SK-N-SH treated with all-trans-retinoic acid at 6 μM for 48 hours (cell line): ENCODE measurements at regions not wholly inside any gene's neighbourhood (a gene's known extent, or its start where the extent isn't known, plus 50 kb on each side); places are given as distances from the start of the nearest gene placed in this dataset.

Experiments
- ATAC-seq: fragments of 200-7000 bp; cut with Tn5 transposase; 3 replicates; pipeline ENCODE4 v1.9.1; 2020; ENCODE audit warnings: mild to moderate bottlenecking, moderate library complexity
- ARNTL ChIP-seq: fragments of 450-650 bp; formaldehyde crosslinking; IDR thresholded peaks from 2 replicates; pipeline ENCODE4 v1.5.0; 2020; ENCODE audit warnings: low read depth, mild to moderate bottlenecking, moderate library complexity, borderline replicate concordance
- BACH2 ChIP-seq: fragments of 250-450 bp; sonication (Bioruptor Pico); IDR thresholded peaks from 2 replicates; pipeline ENCODE4 v1.9.0; 2021; ENCODE audit warnings: mild to moderate bottlenecking, borderline replicate concordance
- CREB5 ChIP-seq: fragments of 250-450 bp; sonication (Bioruptor Pico); IDR thresholded peaks from 2 replicates; pipeline ENCODE4 v1.5.1; 2020; ENCODE audit warnings: low read depth, mild to moderate bottlenecking, moderate library complexity
- ESRRG ChIP-seq: fragments of 250-450 bp; sonication (Bioruptor Pico); IDR thresholded peaks from 2 replicates; pipeline ENCODE4 v1.6.1; 2021; ENCODE audit warnings: mild to moderate bottlenecking
- GLIS3 ChIP-seq: fragments of 250-450 bp; sonication (Bioruptor Pico); IDR thresholded peaks from 2 replicates; pipeline ENCODE4 v1.5.0; 2020; ENCODE audit warnings: mild to moderate bottlenecking, moderate library complexity
- ISL1 ChIP-seq: fragments of 250-450 bp; sonication (Bioruptor Pico); IDR thresholded peaks from 2 replicates; pipeline ENCODE4 v2.1.2; 2022; ENCODE audit warnings: mild to moderate bottlenecking, moderate library complexity
- OSR1 ChIP-seq: fragments of 250-450 bp; sonication (Bioruptor Pico); IDR thresholded peaks from 2 replicates; pipeline ENCODE4 v1.8.0; 2022; ENCODE audit warnings: moderate library complexity, mild to moderate bottlenecking, inconsistent platforms
- PATZ1 ChIP-seq: fragments of 250-450 bp; sonication (Bioruptor Pico); IDR thresholded peaks from 2 replicates; pipeline ENCODE4 v1.8.0; 2020; ENCODE audit warnings: mild to moderate bottlenecking, moderate library complexity, borderline replicate concordance
- RARB ChIP-seq: fragments of 250-450 bp; sonication (Bioruptor Pico); IDR thresholded peaks from 2 replicates; pipeline ENCODE4 v1.8.0; 2021; ENCODE audit warnings: mild to moderate bottlenecking, moderate library complexity
- TCF4 ChIP-seq: fragments of 250-450 bp; sonication (Bioruptor Pico); IDR thresholded peaks from 2 replicates; pipeline ENCODE4 v1.8.0; 2021; ENCODE audit warnings: mild to moderate bottlenecking, moderate library complexity, borderline replicate concordance
- ZC3H10 ChIP-seq: fragments of 250-450 bp; sonication (Bioruptor Pico); IDR thresholded peaks from 2 replicates; pipeline ENCODE4 v1.5.1; 2021; ENCODE audit warnings: mild to moderate bottlenecking, moderate library complexity
- ZFP30 ChIP-seq: fragments of 450-650 bp; formaldehyde crosslinking; IDR thresholded peaks from 2 replicates; pipeline ENCODE4 v1.5.0; 2022; ENCODE audit warnings: mild to moderate bottlenecking, moderate library complexity
- ZNF565 ChIP-seq: fragments of 450-650 bp; formaldehyde crosslinking; conservative IDR thresholded peaks from 2 replicates; pipeline ENCODE4 v1.5.0; 2020; ENCODE audit warnings: low read depth, mild to moderate bottlenecking, moderate library complexity
- ZNF70 ChIP-seq: fragments of 450-650 bp; formaldehyde crosslinking; IDR thresholded peaks from 2 replicates; pipeline ENCODE4 v1.5.0; 2020; ENCODE audit warnings: mild to moderate bottlenecking, moderate library complexity
- ZNF8 ChIP-seq: fragments of 450-650 bp; formaldehyde crosslinking; IDR thresholded peaks from 2 replicates; pipeline ENCODE4 v1.5.0; 2020; ENCODE audit warnings: mild to moderate bottlenecking, moderate library complexity
- TF ChIP-seq, protein P1 (sequence below): fragments of 250-450 bp; sonication (Bioruptor Pico); IDR thresholded peaks from 2 replicates; pipeline ENCODE4 v1.5.1; 2021; ENCODE audit warnings: mild to moderate bottlenecking, moderate library complexity
- TF ChIP-seq, protein P2 (sequence below): fragments of 250-450 bp; sonication (Bioruptor Pico); IDR thresholded peaks from 2 replicates; pipeline ENCODE4 v1.5.0; 2020; ENCODE audit warnings: mild to moderate bottlenecking, moderate library complexity

DNA sequence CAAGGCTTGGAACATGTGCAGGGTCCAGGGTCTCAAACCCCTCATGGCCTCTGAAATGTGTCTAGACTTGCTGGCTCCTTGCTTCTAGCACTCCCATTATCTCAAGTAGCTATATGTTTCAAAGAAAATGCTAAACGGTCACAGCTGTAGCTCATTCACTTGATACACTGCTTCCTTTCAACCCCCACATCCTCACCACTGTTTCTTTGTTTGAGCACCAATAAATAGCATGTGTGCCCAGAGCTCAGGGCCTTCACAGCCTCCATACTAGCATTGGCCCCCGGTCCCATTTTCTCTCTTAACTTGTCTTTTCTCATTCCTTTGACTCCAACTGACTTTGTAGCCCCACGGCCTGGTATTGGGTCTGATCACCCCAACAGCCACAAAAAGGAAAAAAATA, 801.8 kb downstream of the STIM2 start:
- TF ChIP-seq ARNTL (CRISPR knock-in tag) (no peak), PATZ1 (no peak), ZFP30 (no peak), GLIS3 (CRISPR knock-in tag) (no peak), ISL1 (CRISPR knock-in tag) (no peak)
- TF ChIP-seq, protein P1, sequence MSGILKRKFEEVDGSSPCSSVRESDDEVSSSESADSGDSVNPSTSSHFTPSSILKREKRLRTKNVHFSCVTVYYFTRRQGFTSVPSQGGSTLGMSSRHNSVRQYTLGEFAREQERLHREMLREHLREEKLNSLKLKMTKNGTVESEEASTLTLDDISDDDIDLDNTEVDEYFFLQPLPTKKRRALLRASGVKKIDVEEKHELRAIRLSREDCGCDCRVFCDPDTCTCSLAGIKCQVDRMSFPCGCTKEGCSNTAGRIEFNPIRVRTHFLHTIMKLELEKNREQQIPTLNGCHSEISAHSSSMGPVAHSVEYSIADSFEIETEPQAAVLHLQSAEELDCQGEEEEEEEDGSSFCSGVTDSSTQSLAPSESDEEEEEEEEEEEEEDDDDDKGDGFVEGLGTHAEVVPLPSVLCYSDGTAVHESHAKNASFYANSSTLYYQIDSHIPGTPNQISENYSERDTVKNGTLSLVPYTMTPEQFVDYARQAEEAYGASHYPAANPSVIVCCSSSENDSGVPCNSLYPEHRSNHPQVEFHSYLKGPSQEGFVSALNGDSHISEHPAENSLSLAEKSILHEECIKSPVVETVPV (CRISPR knock-in tag): no peak
- TF ChIP-seq, protein P2, sequence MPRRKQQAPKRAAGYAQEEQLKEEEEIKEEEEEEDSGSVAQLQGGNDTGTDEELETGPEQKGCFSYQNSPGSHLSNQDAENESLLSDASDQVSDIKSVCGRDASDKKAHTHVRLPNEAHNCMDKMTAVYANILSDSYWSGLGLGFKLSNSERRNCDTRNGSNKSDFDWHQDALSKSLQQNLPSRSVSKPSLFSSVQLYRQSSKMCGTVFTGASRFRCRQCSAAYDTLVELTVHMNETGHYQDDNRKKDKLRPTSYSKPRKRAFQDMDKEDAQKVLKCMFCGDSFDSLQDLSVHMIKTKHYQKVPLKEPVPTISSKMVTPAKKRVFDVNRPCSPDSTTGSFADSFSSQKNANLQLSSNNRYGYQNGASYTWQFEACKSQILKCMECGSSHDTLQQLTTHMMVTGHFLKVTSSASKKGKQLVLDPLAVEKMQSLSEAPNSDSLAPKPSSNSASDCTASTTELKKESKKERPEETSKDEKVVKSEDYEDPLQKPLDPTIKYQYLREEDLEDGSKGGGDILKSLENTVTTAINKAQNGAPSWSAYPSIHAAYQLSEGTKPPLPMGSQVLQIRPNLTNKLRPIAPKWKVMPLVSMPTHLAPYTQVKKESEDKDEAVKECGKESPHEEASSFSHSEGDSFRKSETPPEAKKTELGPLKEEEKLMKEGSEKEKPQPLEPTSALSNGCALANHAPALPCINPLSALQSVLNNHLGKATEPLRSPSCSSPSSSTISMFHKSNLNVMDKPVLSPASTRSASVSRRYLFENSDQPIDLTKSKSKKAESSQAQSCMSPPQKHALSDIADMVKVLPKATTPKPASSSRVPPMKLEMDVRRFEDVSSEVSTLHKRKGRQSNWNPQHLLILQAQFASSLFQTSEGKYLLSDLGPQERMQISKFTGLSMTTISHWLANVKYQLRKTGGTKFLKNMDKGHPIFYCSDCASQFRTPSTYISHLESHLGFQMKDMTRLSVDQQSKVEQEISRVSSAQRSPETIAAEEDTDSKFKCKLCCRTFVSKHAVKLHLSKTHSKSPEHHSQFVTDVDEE (CRISPR knock-in tag): no peak

GRCh38 chr4:27666943-27667342, 806.3 kb downstream of the STIM2 start:
- TF ChIP-seq CREB5 (CRISPR knock-in tag) (no peak), ESRRG (CRISPR knock-in tag) (no peak), ZC3H10 (CRISPR knock-in tag) (no peak), ZNF565 (CRISPR knock-in tag) (no peak), BACH2 (CRISPR knock-in tag) (no peak), ARNTL (CRISPR knock-in tag) (no peak), ZNF70 (CRISPR knock-in tag) (no peak), GLIS3 (CRISPR knock-in tag) (no peak), ZFP30 (no peak), ZNF8 (CRISPR knock-in tag) (no peak), OSR1 (CRISPR knock-in tag) (no peak)
- TF ChIP-seq, protein P1 (CRISPR knock-in tag): no peak
- TF ChIP-seq, protein P2 (CRISPR knock-in tag): no peak
- 0 out of 3 replicates have a peak, but pooled peaks have one; percentile 24 for ATAC-seq

More for the DNA sequence above, 801.8 kb downstream of the STIM2 start:
- no peak for ATAC-seq

GRCh38 chr4:27668001-27668400, 807.4 kb downstream of the STIM2 start:
- TF ChIP-seq GLIS3 (CRISPR knock-in tag): no peak
- TF ChIP-seq RARB (CRISPR knock-in tag): no peak
- no peak for TF ChIP-seq TCF4 (CRISPR knock-in tag)
- TF ChIP-seq OSR1 (CRISPR knock-in tag): no peak
- TF ChIP-seq, all 23 proteins: peak for 0
- ATAC-seq: no peak
